ENCODE measurements at regions not wholly inside any gene's neighbourhood (a gene's known extent, or its start where the extent isn't known, plus 50 kb on each side); places are given as distances from the start of the nearest gene placed in this dataset.

- Histone ChIP-seq H2AFZ (replicated peaks) (no peak overlapping the region), H3K4me2 (no peak overlapping the region), H3K36me3 (no peaks in the 10 kb centered on the region), H3F3A (ENCODE audit: low read depth) (no peaks in the 10 kb centered on the region), H3K4me3 (no peak overlapping the region), H3K9me3 (ENCODE audit: low read depth) (no peaks in the 10 kb centered on the region), H4K20me1 (ENCODE audit: low read depth) (no peaks in the 10 kb centered on the region), H3K27ac (no peak overlapping the region), H3K27me3 (no peaks in the 10 kb centered on the region), H3K79me2 (ENCODE audit: low read depth) (no peaks in the 10 kb centered on the region), H3K4me1 (no peaks in the 10 kb centered on the region), H3K9ac (no peak overlapping the region)
- no peak overlapping the region for H3K27ac Mint-ChIP-seq
- H3K36me3 Mint-ChIP-seq, result no peaks in the 10 kb centered on the region
- peaks cover 2% of the 10 kb centered on the region for H3K27me3 Mint-ChIP-seq (ENCODE audit: insufficient read depth, low read depth)
- no peak overlapping the region for H3K4me3 Mint-ChIP-seq
- TF ChIP-seq, protein P1, sequence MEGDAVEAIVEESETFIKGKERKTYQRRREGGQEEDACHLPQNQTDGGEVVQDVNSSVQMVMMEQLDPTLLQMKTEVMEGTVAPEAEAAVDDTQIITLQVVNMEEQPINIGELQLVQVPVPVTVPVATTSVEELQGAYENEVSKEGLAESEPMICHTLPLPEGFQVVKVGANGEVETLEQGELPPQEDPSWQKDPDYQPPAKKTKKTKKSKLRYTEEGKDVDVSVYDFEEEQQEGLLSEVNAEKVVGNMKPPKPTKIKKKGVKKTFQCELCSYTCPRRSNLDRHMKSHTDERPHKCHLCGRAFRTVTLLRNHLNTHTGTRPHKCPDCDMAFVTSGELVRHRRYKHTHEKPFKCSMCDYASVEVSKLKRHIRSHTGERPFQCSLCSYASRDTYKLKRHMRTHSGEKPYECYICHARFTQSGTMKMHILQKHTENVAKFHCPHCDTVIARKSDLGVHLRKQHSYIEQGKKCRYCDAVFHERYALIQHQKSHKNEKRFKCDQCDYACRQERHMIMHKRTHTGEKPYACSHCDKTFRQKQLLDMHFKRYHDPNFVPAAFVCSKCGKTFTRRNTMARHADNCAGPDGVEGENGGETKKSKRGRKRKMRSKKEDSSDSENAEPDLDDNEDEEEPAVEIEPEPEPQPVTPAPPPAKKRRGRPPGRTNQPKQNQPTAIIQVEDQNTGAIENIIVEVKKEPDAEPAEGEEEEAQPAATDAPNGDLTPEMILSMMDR (IDR thresholded peaks at IDR 0.05), result no peak
- TF ChIP-seq EZH2phosphoT487 (IDR thresholded peaks at IDR 0.05), result no peak
- TF ChIP-seq EZH2 (IDR thresholded peaks at IDR 0.05), result no peak
- H3K9me3 Mint-ChIP-seq, result peaks cover 4% of the 10 kb centered on the region
- DNase-seq (ENCODE audit: low spot score), result no peak
- no peaks in the 10 kb centered on the region for H3K4me1 Mint-ChIP-seq
Measured at GRCh38 chr5:111580956-111581355, 68.6 kb upstream of the STARD4 start.

- Mint-ChIP-seq H3K27me3 (ENCODE audit: insufficient read depth, low read depth) (peaks cover 2% of the 10 kb centered on the region), H3K4me3 (no peak overlapping the region), H3K9me3 (peaks cover 9% of the 10 kb centered on the region), H3K27ac (no peak overlapping the region), H3K36me3 (no peaks in the 10 kb centered on the region), H3K4me1 (no peaks in the 10 kb centered on the region)
- no peaks in the 10 kb centered on the region for H3K4me1 ChIP-seq
- no peaks in the 10 kb centered on the region for H3K27me3 ChIP-seq
- H2AFZ ChIP-seq (replicated peaks), result no peak overlapping the region
- no peak overlapping the region for H3K9ac ChIP-seq
- no peaks in the 10 kb centered on the region for H4K20me1 ChIP-seq (ENCODE audit: low read depth)
- no peaks in the 10 kb centered on the region for H3K36me3 ChIP-seq
- H3K9me3 ChIP-seq (ENCODE audit: low read depth), result no peaks in the 10 kb centered on the region
- H3K4me2 ChIP-seq, result no peak overlapping the region
- no peak overlapping the region for H3K27ac ChIP-seq
- no peak overlapping the region for H3K4me3 ChIP-seq
- H3F3A ChIP-seq (ENCODE audit: low read depth), result no peaks in the 10 kb centered on the region
- TF ChIP-seq, protein P1 (IDR thresholded peaks at IDR 0.05), result no peak
- DNase-seq (ENCODE audit: low spot score), result no peak
- H3K79me2 ChIP-seq (ENCODE audit: low read depth), result no peaks in the 10 kb centered on the region
Measured at GRCh38 chr5:111574311-111574710, 62.0 kb upstream of the STARD4 start.

- Histone ChIP-seq H3K27ac (no peak overlapping the region), H3K4me3 (no peak overlapping the region), H3K27me3 (no peaks in the 10 kb centered on the region), H3K4me1 (no peaks in the 10 kb centered on the region), H3K36me3 (no peaks in the 10 kb centered on the region), H3K9me3 (ENCODE audit: low read depth) (no peaks in the 10 kb centered on the region), H3F3A (ENCODE audit: low read depth) (no peaks in the 10 kb centered on the region), H3K9ac (no peak overlapping the region), H3K4me2 (no peak overlapping the region), H3K79me2 (ENCODE audit: low read depth) (no peaks in the 10 kb centered on the region), H2AFZ (replicated peaks) (no peak overlapping the region), H4K20me1 (ENCODE audit: low read depth) (no peaks in the 10 kb centered on the region)
- TF ChIP-seq EZH2 (IDR thresholded peaks at IDR 0.05) (no peak), EZH2phosphoT487 (IDR thresholded peaks at IDR 0.05) (no peak)
- TF ChIP-seq, protein P1 (IDR thresholded peaks at IDR 0.05), result no peak
- H3K27ac Mint-ChIP-seq, result no peak overlapping the region
- peaks cover 8% of the 10 kb centered on the region for H3K9me3 Mint-ChIP-seq
- no peaks in the 10 kb centered on the region for H3K36me3 Mint-ChIP-seq
- no peak overlapping the region for H3K4me3 Mint-ChIP-seq
- no peak for DNase-seq (ENCODE audit: low spot score)
- H3K4me1 Mint-ChIP-seq, result no peaks in the 10 kb centered on the region
- H3K27me3 Mint-ChIP-seq (ENCODE audit: insufficient read depth, low read depth), result peaks cover 2% of the 10 kb centered on the region
Measured at GRCh38 chr5:111572561-111572960, 60.2 kb upstream of the STARD4 start.
